GM10266 (cell line): ENCODE measurements at regions not wholly inside any gene's neighbourhood (a gene's known extent, or its start where the extent isn't known, plus 50 kb on each side); places are given as distances from the start of the nearest gene placed in this dataset.

ENCODE experiments used
- DNase-seq: peaks from one replicate; pipeline ENCODE4 v3.0.0; 2012; ENCODE audit errors: extremely low spot score
- TF ChIP-seq, protein P1 (sequence below): IDR thresholded peaks from 2 replicates; pipeline ENCODE4 v1.5.1; 2012; ENCODE audit warnings: mild to moderate bottlenecking, low read depth; ENCODE audit not compliant: control insufficient read depth, insufficient read depth; ENCODE audit errors: missing control alignments

DNA sequence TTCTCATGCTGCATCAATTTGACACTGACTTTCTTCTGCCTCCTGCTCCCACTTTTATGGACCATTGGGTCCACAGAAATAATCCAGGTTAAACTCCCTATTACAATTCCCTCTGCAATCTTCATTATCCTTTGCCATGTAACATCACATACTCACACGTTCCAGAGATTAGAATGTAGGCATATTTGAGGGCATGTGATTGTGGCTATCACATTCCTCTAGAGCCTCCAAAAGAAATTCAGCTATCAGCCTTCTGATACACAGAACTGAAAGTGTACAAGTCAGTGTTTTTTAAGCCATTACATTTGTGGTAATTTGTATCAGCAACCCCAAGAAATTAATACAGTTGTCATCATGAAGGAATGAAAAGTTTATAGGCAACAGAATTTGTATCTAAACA is 892.4 kb downstream of the RPS29 start:
- TF ChIP-seq, protein P1, sequence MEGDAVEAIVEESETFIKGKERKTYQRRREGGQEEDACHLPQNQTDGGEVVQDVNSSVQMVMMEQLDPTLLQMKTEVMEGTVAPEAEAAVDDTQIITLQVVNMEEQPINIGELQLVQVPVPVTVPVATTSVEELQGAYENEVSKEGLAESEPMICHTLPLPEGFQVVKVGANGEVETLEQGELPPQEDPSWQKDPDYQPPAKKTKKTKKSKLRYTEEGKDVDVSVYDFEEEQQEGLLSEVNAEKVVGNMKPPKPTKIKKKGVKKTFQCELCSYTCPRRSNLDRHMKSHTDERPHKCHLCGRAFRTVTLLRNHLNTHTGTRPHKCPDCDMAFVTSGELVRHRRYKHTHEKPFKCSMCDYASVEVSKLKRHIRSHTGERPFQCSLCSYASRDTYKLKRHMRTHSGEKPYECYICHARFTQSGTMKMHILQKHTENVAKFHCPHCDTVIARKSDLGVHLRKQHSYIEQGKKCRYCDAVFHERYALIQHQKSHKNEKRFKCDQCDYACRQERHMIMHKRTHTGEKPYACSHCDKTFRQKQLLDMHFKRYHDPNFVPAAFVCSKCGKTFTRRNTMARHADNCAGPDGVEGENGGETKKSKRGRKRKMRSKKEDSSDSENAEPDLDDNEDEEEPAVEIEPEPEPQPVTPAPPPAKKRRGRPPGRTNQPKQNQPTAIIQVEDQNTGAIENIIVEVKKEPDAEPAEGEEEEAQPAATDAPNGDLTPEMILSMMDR: no peak
- DNase-seq: no peak

DNA sequence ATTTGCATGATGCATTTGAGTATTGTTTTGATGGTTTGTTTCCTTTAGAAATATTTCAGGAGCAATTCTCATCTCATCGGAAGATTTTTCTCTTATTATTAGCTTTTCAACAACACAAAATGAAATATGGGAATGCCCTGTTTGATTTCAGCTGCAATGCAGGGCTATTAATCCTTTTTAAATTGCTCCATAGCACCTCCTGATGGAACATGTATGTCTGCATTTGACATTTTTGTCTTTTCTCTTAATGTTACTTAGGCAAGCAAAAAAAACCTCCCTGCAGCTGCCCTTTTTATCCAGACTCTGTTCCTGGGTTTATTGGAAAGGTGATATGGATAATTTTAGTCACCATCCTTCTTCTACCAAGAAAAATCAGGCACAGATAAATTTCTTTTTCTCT is 895.8 kb downstream of the RPS29 start:
- no peak for DNase-seq
- TF ChIP-seq, protein P1: no peak

GRCh38 chr14:48686650-48687049 is 899.5 kb downstream of the RPS29 start:
- no peak for DNase-seq
- TF ChIP-seq, protein P1: no peak

- TF ChIP-seq, protein P1: no peak
- no peak for DNase-seq
These were observed 913.7 kb downstream of the RPS29 start for GRCh38 chr14:48672506-48672905.

DNA sequence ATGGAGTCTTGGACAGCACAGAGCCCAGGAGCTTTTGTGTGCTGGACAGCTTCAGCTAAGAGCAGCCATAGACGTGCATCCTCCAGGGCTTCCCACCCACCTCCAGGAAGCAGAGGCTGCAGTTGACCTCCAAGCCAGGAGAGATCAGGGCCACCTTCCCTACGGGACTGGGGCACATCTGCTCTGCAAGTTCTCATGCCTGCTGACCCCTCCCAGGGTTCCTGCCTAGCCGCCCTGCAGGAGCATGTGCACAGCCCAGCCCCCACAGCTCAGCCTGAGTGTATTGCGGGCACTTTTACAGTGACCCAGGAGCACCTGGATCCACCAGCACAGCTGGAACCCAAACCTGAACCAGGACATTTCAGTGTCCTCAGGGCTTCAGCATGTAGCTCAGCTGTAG is 915.2 kb downstream of the RPS29 start:
- DNase-seq: no peak
- TF ChIP-seq, protein P1: no peak

DNA sequence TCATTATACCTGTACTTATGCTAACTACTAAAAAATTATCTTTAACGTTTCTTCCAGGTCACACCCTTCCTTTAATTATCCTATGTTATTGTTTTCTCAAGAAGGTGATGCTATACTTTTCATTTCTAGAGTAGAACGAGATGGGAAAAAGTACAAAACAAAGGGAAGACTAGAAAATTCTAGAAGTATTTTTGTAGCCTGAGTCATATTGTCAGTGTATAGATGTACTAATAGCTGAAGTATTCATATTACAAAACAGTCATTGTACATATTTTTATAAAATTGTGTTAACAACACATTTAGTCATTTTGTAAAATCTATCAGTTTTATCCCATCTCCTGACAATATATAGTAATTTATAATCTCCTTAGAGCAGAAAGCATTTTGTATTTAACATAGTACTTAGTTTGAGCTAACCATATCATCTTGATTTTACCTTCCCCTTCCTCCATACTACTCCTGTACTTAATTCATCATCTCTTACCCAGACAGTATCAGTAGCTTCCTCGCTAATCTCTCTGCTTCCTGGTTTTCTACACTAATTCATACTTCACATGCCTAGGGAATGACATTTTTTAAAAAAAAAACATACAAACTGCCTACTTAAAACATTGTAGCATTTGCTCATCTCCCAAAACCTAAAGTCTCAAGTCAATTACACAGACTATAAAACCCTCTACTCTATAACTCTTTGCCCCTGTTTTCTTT is 920.9 kb downstream of the RPS29 start:
- TF ChIP-seq, protein P1: no peak
- no peak for DNase-seq

GRCh38 chr14:48643241-48643640 is 942.9 kb downstream of the RPS29 start:
- DNase-seq: no peak
- TF ChIP-seq, protein P1: no peak
